CD4-positive, alpha-beta T cell (primary cell): ENCODE measurements at regions not wholly inside any gene's neighbourhood (a gene's known extent, or its start where the extent isn't known, plus 50 kb on each side); places are given as distances from the start of the nearest gene placed in this dataset.

Experiments used
- ATAC-seq: fragments of 200-7000 bp; cut with Tn5 transposase; one replicate; pipeline ENCODE4 v1.10.0; 2022; ENCODE audit warnings: mild to moderate bottlenecking; ENCODE audit not compliant: poor library complexity
- CTCF ChIA-PET: fragments of 350-600 bp; sonication (Branson Sonifier 250); formaldehyde crosslinking; loops from one replicate; lab custom pipeline; 2021; ENCODE audit warnings: antibody characterized with exemption, inconsistent platforms; lab: Charles Lee
- POLR2A ChIA-PET: fragments of 350-600 bp; sonication (Branson Sonifier 250); formaldehyde crosslinking; loops from one replicate; lab custom pipeline; 2021; ENCODE audit warnings: antibody characterized with exemption, inconsistent platforms; lab: Charles Lee
- DNase-seq, 14 experiments: peaks; one replicate each; pipeline ENCODE4 v3.0.0-alpha.2; 2013 to 2020; ENCODE audit warnings: mixed read lengths in 2 of 14
- H3K27ac ChIP-seq, 2 donors: one replicate each; pipeline versions ENCODE4 v1.5.1 to v1.7.0; 2013; ENCODE audit warnings: low read length in 2 of 2, low read depth in 1 of 2, mild to moderate bottlenecking in 1 of 2
- H3K27me3 ChIP-seq, 2 experiments: 1 replicate in 1 of 2; 2 replicates in 1 of 2; pipeline versions ENCODE4 v1.6.1 to v1.7.0; 2013; ENCODE audit warnings: low read length in 2 of 2, control low read depth in 1 of 2, mild to moderate bottlenecking in 1 of 2, moderate library complexity in 1 of 2; ENCODE audit not compliant: insufficient read depth in 2 of 2, control insufficient read depth in 1 of 2
- H3K36me3 ChIP-seq: one replicate; pipeline ENCODE4 v1.6.1; 2013; ENCODE audit warnings: low read length, control low read depth; ENCODE audit not compliant: insufficient read depth
- H3K4me1 ChIP-seq: one replicate; pipeline ENCODE4 v1.6.1; 2013; ENCODE audit warnings: low read length, control low read depth; ENCODE audit not compliant: insufficient read depth
- H3K4me3 ChIP-seq: one replicate; pipeline ENCODE4 v1.5.1; 2013; ENCODE audit warnings: mild to moderate bottlenecking, low read length, moderate library complexity
- H3K9me3 ChIP-seq, 2 experiments: 1 replicate in 1 of 2; 2 replicates in 1 of 2; pipeline versions ENCODE4 v1.6.1 to v1.7.0; 2013; ENCODE audit warnings: low read length in 2 of 2, mild to moderate bottlenecking in 2 of 2, control low read depth in 1 of 2, moderate library complexity in 1 of 2; ENCODE audit not compliant: control insufficient read depth in 1 of 2, insufficient read depth in 1 of 2
- H3K27ac Mint-ChIP-seq: one replicate; pipeline ENCODE4 v1.8.0; 2020; ENCODE audit warnings: mixed read lengths
- H3K27me3 Mint-ChIP-seq: one replicate; pipeline ENCODE4 v1.8.0; 2021; ENCODE audit warnings: mixed read lengths
- H3K36me3 Mint-ChIP-seq: one replicate; pipeline ENCODE4 v1.8.0; 2021; ENCODE audit warnings: low read depth, mixed read lengths
- H3K4me1 Mint-ChIP-seq: one replicate; pipeline ENCODE4 v1.8.0; 2021; ENCODE audit warnings: low read depth, mixed read lengths
- H3K4me3 Mint-ChIP-seq: one replicate; pipeline ENCODE4 v1.8.0; 2020; ENCODE audit warnings: mild to moderate bottlenecking, mixed read lengths
- H3K9me3 Mint-ChIP-seq: one replicate; pipeline ENCODE4 v1.8.0; 2020; ENCODE audit warnings: mixed read lengths
- CTCF ChIP-seq: fragments of 200-600 bp; IDR thresholded peaks from one replicate; pipeline ENCODE4 v1.8.0; 2022; ENCODE audit warnings: antibody characterized with exemption, mild to moderate bottlenecking
- intact Hi-C, 2 experiments: fragments of 100-400 bp; cut with DNase I in 1 of 2; cut with micrococcal nuclease in 1 of 2; formaldehyde crosslinking; loops; one replicate each; pipeline versions ENCODE4 v1.15.1 to v1.9.0; 2023 to 2025; cut with DNase I, micrococcal nuclease

GRCh38 chrX:82961129-82961528 lies 547.0 kb upstream of the POU3F4 start:
- Histone ChIP-seq H3K27me3 (no peaks in the 10 kb centered on the region), H3K36me3 (no peaks in the 10 kb centered on the region), H3K4me3 (no peak overlapping the region), H3K27ac (no peak overlapping the region), H3K9me3 (no peaks in the 10 kb centered on the region), H3K4me1 (no peaks in the 10 kb centered on the region)
- Mint-ChIP-seq H3K4me3 (no peak overlapping the region), H3K36me3 (no peaks in the 10 kb centered on the region), H3K27me3 (no peaks in the 10 kb centered on the region), H3K4me1 (no peaks in the 10 kb centered on the region), H3K27ac (no peak overlapping the region), H3K9me3 (peaks cover 2% of the 10 kb centered on the region)
- ATAC-seq (no peak), DNase-seq (no peak)
- intact Hi-C loops: no loop called here
- no peak for TF ChIP-seq CTCF
- POLR2A ChIA-PET: no interaction called here
- CTCF ChIA-PET: no interaction called here

- H3K4me3 ChIP-seq: no peak overlapping the region
- Mint-ChIP-seq H3K4me3 (no peak overlapping the region), H3K36me3 (no peaks in the 10 kb centered on the region), H3K4me1 (no peaks in the 10 kb centered on the region), H3K9me3 (peaks cover 2% of the 10 kb centered on the region), H3K27me3 (no peaks in the 10 kb centered on the region), H3K27ac (no peak overlapping the region)
- ChIA-PET POLR2A (no interaction called here), CTCF (no interaction called here)
- ATAC-seq: no peak
- no peak overlapping the region for H3K27ac ChIP-seq
- intact Hi-C loops: no loop called here
- H3K4me1 ChIP-seq: no peaks in the 10 kb centered on the region
- TF ChIP-seq CTCF: no peak
- H3K9me3 ChIP-seq: no peaks in the 10 kb centered on the region
- H3K27me3 ChIP-seq: no peaks in the 10 kb centered on the region
- no peaks in the 10 kb centered on the region for H3K36me3 ChIP-seq
- no peak for DNase-seq
These were observed 534.4 kb upstream of the POU3F4 start for GRCh38 chrX:82973646-82974045.

- ATAC-seq (no peak), DNase-seq (no peak)
- H3K27ac Mint-ChIP-seq: no peak overlapping the region
- no peaks in the 10 kb centered on the region for H3K9me3 Mint-ChIP-seq
- ChIA-PET POLR2A (no interaction called here), CTCF (no interaction called here)
- intact Hi-C loops: no loop called here
- TF ChIP-seq CTCF: no peak
- H3K4me3 ChIP-seq: no peak overlapping the region
- no peaks in the 10 kb centered on the region for H3K36me3 ChIP-seq
- no peaks in the 10 kb centered on the region for H3K36me3 Mint-ChIP-seq
- no peaks in the 10 kb centered on the region for H3K9me3 ChIP-seq
- no peaks in the 10 kb centered on the region for H3K27me3 Mint-ChIP-seq
- no peaks in the 10 kb centered on the region for H3K4me1 Mint-ChIP-seq
- no peak overlapping the region for H3K27ac ChIP-seq
- no peaks in the 10 kb centered on the region for H3K27me3 ChIP-seq
- H3K4me1 ChIP-seq: no peaks in the 10 kb centered on the region
- H3K4me3 Mint-ChIP-seq: no peak overlapping the region
These were observed 509.9 kb upstream of the POU3F4 start for GRCh38 chrX:82998163-82998562.
